Keratinocyte (primary cell): ENCODE measurements at regions not wholly inside any gene's neighbourhood (a gene's known extent, or its start where the extent isn't known, plus 50 kb on each side); places are given as distances from the start of the nearest gene placed in this dataset.
"Not testable (repeated sequence)": the region's sequence is repeated elsewhere in the genome, so short reads cannot be mapped to it uniquely, and the experiment has no call there.

Experiments
- EZH2 ChIP-seq: IDR thresholded peaks from one replicate; pipeline ENCODE4 v1.6.1; 2012; ENCODE audit warnings: inconsistent platforms, mild to moderate bottlenecking, low read length, moderate library complexity
- TF ChIP-seq, protein P1 (sequence below), 3 experiments: IDR thresholded peaks in 1 of 3; conservative IDR thresholded peaks in 1 of 3; optimal IDR thresholded peaks in 1 of 3; 2 replicates in 2 of 3; 3 replicates in 1 of 3; pipeline versions ENCODE3 to v1.5.1; 2011; ENCODE audit warnings: low read length in 3 of 3, mild to moderate bottlenecking in 3 of 3, moderate library complexity in 2 of 3, control low read depth in 1 of 3, inconsistent platforms in 1 of 3; ENCODE audit not compliant: insufficient read depth in 2 of 3; ENCODE audit errors: extremely low read depth in 1 of 3

DNA sequence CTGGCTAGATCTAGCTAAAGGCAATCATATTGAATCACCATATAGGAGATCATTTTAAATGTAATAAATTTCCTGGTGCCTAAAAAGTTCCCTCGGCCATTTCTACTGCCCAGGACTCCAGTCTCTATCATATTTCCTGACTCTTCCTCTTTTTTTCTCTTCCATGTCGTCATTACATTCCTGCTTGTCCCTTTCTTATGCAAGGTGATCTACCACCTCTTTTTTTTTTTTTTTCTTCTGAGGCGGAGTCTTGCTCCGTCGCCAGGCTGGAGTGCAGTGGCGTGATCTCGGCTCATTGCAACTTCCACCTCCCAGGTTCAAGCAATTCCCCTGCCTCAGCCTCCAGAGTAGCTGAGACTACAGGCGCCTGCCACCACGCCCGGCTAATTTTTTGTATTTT lies 82.7 kb upstream of the PDHA1 start:
- TF ChIP-seq, protein P1, sequence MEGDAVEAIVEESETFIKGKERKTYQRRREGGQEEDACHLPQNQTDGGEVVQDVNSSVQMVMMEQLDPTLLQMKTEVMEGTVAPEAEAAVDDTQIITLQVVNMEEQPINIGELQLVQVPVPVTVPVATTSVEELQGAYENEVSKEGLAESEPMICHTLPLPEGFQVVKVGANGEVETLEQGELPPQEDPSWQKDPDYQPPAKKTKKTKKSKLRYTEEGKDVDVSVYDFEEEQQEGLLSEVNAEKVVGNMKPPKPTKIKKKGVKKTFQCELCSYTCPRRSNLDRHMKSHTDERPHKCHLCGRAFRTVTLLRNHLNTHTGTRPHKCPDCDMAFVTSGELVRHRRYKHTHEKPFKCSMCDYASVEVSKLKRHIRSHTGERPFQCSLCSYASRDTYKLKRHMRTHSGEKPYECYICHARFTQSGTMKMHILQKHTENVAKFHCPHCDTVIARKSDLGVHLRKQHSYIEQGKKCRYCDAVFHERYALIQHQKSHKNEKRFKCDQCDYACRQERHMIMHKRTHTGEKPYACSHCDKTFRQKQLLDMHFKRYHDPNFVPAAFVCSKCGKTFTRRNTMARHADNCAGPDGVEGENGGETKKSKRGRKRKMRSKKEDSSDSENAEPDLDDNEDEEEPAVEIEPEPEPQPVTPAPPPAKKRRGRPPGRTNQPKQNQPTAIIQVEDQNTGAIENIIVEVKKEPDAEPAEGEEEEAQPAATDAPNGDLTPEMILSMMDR (optimal IDR thresholded peaks at IDR 0.05 in 1 of 3, IDR thresholded peaks at IDR 0.05 in 1 of 3, conservative IDR thresholded peaks at IDR 0.05 in 1 of 3; ENCODE audit: extremely low read depth in 1 of 3, insufficient read depth in 2 of 3, low read length in 3 of 3) = not testable (repeated sequence)
- TF ChIP-seq EZH2 = not testable (repeated sequence)
